ENCODE measurements at regions not wholly inside any gene's neighbourhood (a gene's known extent, or its start where the extent isn't known, plus 50 kb on each side); places are given as distances from the start of the nearest gene placed in this dataset.

GRCh38 chr6:144443157-144443556, 158.0 kb downstream of the UTRN start:
- DNase-seq (ENCODE audit: low read depth), result no peak
- H3K4me3 ChIP-seq (ENCODE audit: low read depth, low read length), result no peak overlapping the region
- TF ChIP-seq CTCF (conservative IDR thresholded peaks at IDR 0.05; ENCODE audit: low read depth, low read length), result no peak

GRCh38 chr6:144447472-144447871, 162.3 kb downstream of the UTRN start:
- H3K4me3 ChIP-seq (ENCODE audit: low read depth, low read length), result no peak overlapping the region
- DNase-seq (ENCODE audit: low read depth), result no peak
- TF ChIP-seq CTCF (conservative IDR thresholded peaks at IDR 0.05; ENCODE audit: low read depth, low read length), result no peak

- DNase-seq (ENCODE audit: low read depth), result no peak
- no peak overlapping the region for H3K4me3 ChIP-seq (ENCODE audit: low read depth, low read length)
- no peak for TF ChIP-seq CTCF (conservative IDR thresholded peaks at IDR 0.05; ENCODE audit: low read depth, low read length)
Observed at GRCh38 chr6:144449218-144449617, 164.1 kb downstream of the UTRN start.

DNA sequence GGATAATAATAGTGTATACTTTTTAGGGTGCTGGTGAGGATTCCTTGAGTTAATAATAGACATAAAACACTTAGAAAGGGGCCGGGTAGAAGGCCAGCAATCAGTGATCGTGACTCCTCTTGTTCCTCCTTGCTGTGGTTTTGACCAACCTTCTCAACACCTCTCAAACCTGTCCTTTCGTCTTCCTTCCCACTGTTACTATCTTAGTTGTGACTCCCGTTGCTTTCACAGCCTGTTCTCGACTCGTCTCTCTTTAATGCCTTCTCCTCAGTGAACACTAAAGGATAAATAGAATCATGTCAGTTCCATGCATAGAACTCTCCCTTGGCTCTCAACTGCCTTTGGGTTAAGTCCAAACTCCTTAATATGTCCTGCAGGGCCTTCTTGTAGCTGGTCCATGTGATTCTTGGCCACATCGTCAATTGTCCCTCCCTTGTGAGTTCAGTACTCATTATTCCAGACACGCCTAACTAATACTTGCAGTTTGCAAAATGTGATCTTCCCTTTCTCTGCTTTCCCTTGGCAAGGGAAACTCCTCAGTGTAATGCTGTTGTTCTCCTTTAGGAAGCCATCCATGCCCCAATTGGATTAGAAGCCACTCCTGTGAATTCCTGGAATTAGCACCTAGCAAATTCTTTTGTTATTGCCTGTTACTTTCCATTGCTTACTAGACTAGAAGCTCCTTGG, 164.9 kb downstream of the UTRN start:
- DNase-seq (ENCODE audit: low read depth), result no peak
- H3K4me3 ChIP-seq (ENCODE audit: low read depth, low read length), result no peak overlapping the region
- no peak for TF ChIP-seq CTCF (conservative IDR thresholded peaks at IDR 0.05; ENCODE audit: low read depth, low read length)

DNA sequence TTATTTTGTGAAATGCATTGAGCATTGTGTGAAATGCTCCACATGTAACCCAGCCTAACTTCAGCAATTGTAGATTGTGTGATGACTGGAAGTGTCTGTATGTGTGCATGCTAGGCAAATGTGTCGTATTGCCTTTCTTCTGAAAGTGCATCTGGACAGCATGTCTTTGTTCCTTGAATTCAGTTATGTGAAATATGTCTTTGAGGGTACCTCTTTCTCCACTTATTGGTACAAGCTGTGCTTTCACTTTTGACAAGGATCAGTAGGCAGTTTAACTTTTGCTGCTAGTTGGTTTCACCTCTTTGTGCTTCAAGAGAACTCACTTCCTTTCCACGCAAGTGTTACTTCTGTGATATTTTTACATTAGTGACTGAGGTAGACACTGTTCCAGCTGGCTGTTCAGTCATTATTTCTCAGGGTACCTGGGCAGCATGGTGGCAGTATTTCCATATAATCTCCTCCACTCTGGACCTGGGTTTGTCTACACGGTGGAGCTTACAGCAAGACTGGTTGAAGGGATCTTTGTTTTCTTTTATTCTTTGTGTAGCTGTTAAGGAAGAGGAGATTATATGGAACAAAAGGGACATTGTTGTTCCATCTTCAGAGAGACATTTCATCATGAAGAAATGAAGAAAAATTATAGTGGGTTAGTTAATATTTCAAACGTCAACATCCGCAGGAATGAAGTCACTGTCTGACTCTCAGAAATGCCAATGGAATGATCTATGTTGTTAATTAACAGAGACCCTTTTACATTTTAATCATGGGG, 175.4 kb downstream of the UTRN start:
- peak; percentile 48 for DNase-seq (ENCODE audit: low read depth)
- TF ChIP-seq CTCF (conservative IDR thresholded peaks at IDR 0.05; ENCODE audit: low read depth, low read length), result no peak
- no peak overlapping the region for H3K4me3 ChIP-seq (ENCODE audit: low read depth, low read length)

DNA sequence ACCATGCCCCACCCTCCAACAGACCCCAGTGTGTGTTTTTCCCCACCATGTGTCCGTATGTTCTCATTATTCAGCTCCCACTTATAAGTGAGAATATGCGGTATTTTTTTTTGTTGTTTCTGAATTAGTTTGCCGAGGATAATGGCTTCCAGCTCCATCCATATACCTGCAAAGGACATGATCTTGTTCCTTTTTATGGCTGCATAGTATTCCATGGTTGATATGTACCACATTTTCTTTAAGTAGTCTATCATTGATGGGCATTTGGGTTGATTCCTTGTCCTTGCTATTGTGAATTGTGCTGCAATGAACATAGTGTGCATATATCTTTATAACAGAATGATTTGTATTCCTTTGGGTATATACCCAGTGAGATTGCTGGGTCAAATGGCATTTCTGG, 176.9 kb downstream of the UTRN start:
- no peak for TF ChIP-seq CTCF (conservative IDR thresholded peaks at IDR 0.05; ENCODE audit: low read depth, low read length)
- H3K4me3 ChIP-seq (ENCODE audit: low read depth, low read length), result no peak overlapping the region
- DNase-seq (ENCODE audit: low read depth), result no peak

DNA sequence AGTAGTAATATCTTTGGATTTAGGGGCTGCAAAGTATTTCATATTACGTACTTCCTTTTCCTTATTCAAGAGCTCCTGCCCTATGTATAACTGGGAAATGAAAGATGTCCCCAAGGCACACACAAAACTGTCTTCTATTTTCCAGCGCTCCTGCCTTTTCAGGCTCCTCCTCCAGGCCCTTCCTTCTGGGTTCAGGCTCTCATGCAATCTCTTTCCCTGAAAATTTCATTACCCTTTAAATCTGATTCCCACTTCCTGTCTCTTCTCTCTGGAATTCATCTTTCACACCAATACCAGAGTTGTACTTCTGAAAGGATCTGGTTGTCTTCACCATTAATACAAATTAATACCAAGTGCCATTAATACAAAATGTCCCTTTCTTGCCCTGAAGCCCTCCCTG, 181.6 kb downstream of the UTRN start:
- H3K4me3 ChIP-seq (ENCODE audit: low read depth, low read length), result no peak overlapping the region
- DNase-seq (ENCODE audit: low read depth), result no peak
- no peak for TF ChIP-seq CTCF (conservative IDR thresholded peaks at IDR 0.05; ENCODE audit: low read depth, low read length)

All from choroid plexus epithelial cell (primary cell).